H1 (cell line): ENCODE measurements at regions not wholly inside any gene's neighbourhood (a gene's known extent, or its start where the extent isn't known, plus 50 kb on each side); places are given as distances from the start of the nearest gene placed in this dataset.

ENCODE experiments used
- GABPA ChIP-seq: IDR thresholded peaks from 2 replicates; pipeline ENCODE4 v1.6.1; 2011; ENCODE audit warnings: mild to moderate bottlenecking, low read length, moderate library complexity, borderline replicate concordance; ENCODE audit not compliant: insufficient read depth
- JUN ChIP-seq: IDR thresholded peaks from 2 replicates; pipeline ENCODE4 v1.6.1; 2011; ENCODE audit warnings: low read depth, mild to moderate bottlenecking, improper control_type of control experiment, low read length
- MAFK ChIP-seq: IDR thresholded peaks from 2 replicates; pipeline ENCODE4 v1.6.1; 2012; ENCODE audit warnings: low read depth, mild to moderate bottlenecking, improper control_type of control experiment, low read length
- NANOG ChIP-seq: IDR thresholded peaks from 2 replicates; pipeline ENCODE4 v1.6.1; 2011; ENCODE audit warnings: low read length, low read depth, mild to moderate bottlenecking, inconsistent platforms; ENCODE audit not compliant: insufficient read depth, poor library complexity, severe bottlenecking
- NRF1 ChIP-seq: IDR thresholded peaks from 2 replicates; pipeline ENCODE4 v1.6.1; 2011; ENCODE audit warnings: mild to moderate bottlenecking, low read depth, low read length, improper control_type of control experiment
- SAP30 ChIP-seq: fragments of 300-600 bp; sonication (generic); IDR thresholded peaks from 2 replicates; pipeline ENCODE4 v1.7.1; 2012; ENCODE audit warnings: low read length, moderate library complexity, mild to moderate bottlenecking, inconsistent platforms; ENCODE audit not compliant: insufficient read depth, insufficient replicate concordance

DNA sequence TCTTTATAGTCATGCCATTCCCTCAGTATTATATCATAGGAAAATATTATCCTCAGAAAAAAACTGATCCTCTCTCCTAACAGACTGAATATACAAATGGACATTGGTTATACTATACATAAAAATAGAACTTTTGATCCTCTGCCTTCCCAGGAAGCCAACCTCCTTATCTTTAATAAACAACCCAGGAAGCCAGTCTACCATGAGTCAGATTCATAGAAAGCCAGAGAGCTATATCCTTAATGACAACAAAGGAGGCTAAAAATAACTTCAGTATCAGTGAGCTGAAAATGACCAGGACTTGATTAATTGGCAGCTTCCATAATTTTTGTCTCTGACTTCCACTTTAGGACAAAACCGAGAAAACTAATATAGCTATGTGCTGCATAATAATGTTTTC is 58.0 kb upstream of the USP9Y start (continued):
- TF ChIP-seq NANOG (no peak), SAP30 (no peak), NRF1 (no peak), JUN (no peak), MAFK (no peak), GABPA (no peak)
